Loucy (cell line): ENCODE measurements at regions not wholly inside any gene's neighbourhood (a gene's known extent, or its start where the extent isn't known, plus 50 kb on each side); places are given as distances from the start of the nearest gene placed in this dataset.

Source experiments
- H2AFZ ChIP-seq: fragments of 200-600 bp; sonication (generic); 2 replicates; pipeline ENCODE4 v1.6.0; 2016; ENCODE audit warnings: antibody characterized with exemption, mild to moderate bottlenecking, low read length, moderate library complexity
- H3F3A ChIP-seq: fragments of 200-600 bp; 2 replicates; pipeline ENCODE4 v1.6.0; 2016; ENCODE audit warnings: antibody characterized with exemption, low read depth, mild to moderate bottlenecking
- H3K27me3 ChIP-seq: fragments of 200-600 bp; sonication (generic); 2 replicates; pipeline ENCODE4 v1.6.1; 2014; ENCODE audit warnings: low read length, mild to moderate bottlenecking; ENCODE audit not compliant: insufficient read depth, poor library complexity, severe bottlenecking
- H3K36me3 ChIP-seq: fragments of 200-600 bp; sonication (generic); 2 replicates; pipeline ENCODE4 v1.6.1; 2016; ENCODE audit warnings: low read length; ENCODE audit not compliant: insufficient read depth
- H3K4me1 ChIP-seq: fragments of 200-600 bp; sonication (generic); 2 replicates; pipeline ENCODE4 v1.5.1; 2014; ENCODE audit warnings: low read length, mild to moderate bottlenecking; ENCODE audit not compliant: insufficient read depth, poor library complexity, severe bottlenecking
- H3K4me2 ChIP-seq: fragments of 200-600 bp; sonication (generic); 2 replicates; pipeline ENCODE4 v1.6.0; 2014; ENCODE audit warnings: antibody characterized with exemption, low read length, low read depth, mild to moderate bottlenecking; ENCODE audit not compliant: poor library complexity, severe bottlenecking
- H3K4me3 ChIP-seq: fragments of 200-600 bp; sonication (generic); 2 replicates; pipeline ENCODE4 v1.5.1; 2014; ENCODE audit warnings: low read length, mild to moderate bottlenecking, mixed read lengths; ENCODE audit not compliant: poor library complexity, severe bottlenecking
- H3K79me2 ChIP-seq: fragments of 200-600 bp; sonication (generic); 2 replicates; pipeline ENCODE4 v1.6.1; 2014; ENCODE audit warnings: low read length; ENCODE audit not compliant: insufficient read depth
- H3K9ac ChIP-seq: fragments of 200-600 bp; sonication (generic); 2 replicates; pipeline ENCODE4 v1.6.0; 2014; ENCODE audit warnings: mild to moderate bottlenecking, low read depth, low read length, moderate library complexity; ENCODE audit not compliant: poor library complexity, severe bottlenecking
- H3K9me2 ChIP-seq: fragments of 200-600 bp; sonication (generic); replicated peaks from 2 replicates; pipeline ENCODE4 v1.6.1; 2016; ENCODE audit warnings: low read depth, low read length, mixed read lengths
- H3K9me3 ChIP-seq: fragments of 200-600 bp; sonication (generic); 2 replicates; pipeline ENCODE4 v1.6.1; 2014; ENCODE audit warnings: mild to moderate bottlenecking, antibody characterized with exemption, low read length, low read depth; ENCODE audit not compliant: insufficient read depth
- H4K20me1 ChIP-seq: fragments of 200-600 bp; sonication (generic); 2 replicates; pipeline ENCODE4 v1.6.0; 2014; ENCODE audit warnings: antibody characterized with exemption, low read length, mild to moderate bottlenecking; ENCODE audit not compliant: insufficient read depth, poor library complexity, severe bottlenecking
- EZH2phosphoT487 ChIP-seq: fragments of 200-600 bp; IDR thresholded peaks from 2 replicates; pipeline ENCODE4 v1.6.1; 2018; ENCODE audit warnings: antibody characterized with exemption, mild to moderate bottlenecking, moderate library complexity, borderline replicate concordance
- TF ChIP-seq, protein P1 (sequence below): fragments of 200-600 bp; sonication (generic); conservative IDR thresholded peaks from 2 replicates; pipeline ENCODE4 v1.5.1; 2014; ENCODE audit warnings: mild to moderate bottlenecking, antibody characterized with exemption, low read length

- no peaks in the 10 kb centered on the region for H3K79me2 ChIP-seq
- no peaks in the 10 kb centered on the region for H3K4me1 ChIP-seq
- no peak for TF ChIP-seq EZH2phosphoT487
- TF ChIP-seq, protein P1, sequence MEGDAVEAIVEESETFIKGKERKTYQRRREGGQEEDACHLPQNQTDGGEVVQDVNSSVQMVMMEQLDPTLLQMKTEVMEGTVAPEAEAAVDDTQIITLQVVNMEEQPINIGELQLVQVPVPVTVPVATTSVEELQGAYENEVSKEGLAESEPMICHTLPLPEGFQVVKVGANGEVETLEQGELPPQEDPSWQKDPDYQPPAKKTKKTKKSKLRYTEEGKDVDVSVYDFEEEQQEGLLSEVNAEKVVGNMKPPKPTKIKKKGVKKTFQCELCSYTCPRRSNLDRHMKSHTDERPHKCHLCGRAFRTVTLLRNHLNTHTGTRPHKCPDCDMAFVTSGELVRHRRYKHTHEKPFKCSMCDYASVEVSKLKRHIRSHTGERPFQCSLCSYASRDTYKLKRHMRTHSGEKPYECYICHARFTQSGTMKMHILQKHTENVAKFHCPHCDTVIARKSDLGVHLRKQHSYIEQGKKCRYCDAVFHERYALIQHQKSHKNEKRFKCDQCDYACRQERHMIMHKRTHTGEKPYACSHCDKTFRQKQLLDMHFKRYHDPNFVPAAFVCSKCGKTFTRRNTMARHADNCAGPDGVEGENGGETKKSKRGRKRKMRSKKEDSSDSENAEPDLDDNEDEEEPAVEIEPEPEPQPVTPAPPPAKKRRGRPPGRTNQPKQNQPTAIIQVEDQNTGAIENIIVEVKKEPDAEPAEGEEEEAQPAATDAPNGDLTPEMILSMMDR: no peak
- H3K9me3 ChIP-seq: no peaks in the 10 kb centered on the region
- H3F3A ChIP-seq: no peaks in the 10 kb centered on the region
- no peak overlapping the region for H3K4me3 ChIP-seq
- no peak overlapping the region for H2AFZ ChIP-seq
- H3K9ac ChIP-seq: no peak overlapping the region
- H3K4me2 ChIP-seq: no peak overlapping the region
- H4K20me1 ChIP-seq: no peaks in the 10 kb centered on the region
- no peaks in the 10 kb centered on the region for H3K36me3 ChIP-seq
- H3K27me3 ChIP-seq: no peaks in the 10 kb centered on the region
- no peaks in the 10 kb centered on the region for H3K9me2 ChIP-seq
Observed at GRCh38 chr12:58455136-58455535, 465.2 kb downstream of the LRIG3 start.

DNA sequence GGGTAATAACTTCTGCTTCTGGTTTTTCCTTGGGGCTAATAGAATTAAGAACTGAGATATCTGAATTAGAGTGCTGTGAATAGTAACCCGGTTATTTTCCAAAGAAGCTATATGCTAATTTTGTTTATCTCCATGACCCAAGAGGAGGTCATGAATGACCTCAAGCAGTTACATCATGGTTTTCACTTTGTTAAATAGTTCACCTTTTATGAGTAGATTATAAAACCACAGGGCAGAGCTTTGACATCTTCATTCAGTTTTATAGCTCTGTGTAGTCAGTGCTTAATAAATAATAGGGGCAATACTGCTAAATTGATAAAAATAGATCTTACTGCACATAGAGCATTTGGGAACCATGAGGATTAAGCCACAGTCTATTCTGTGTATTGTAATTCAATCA, 462.2 kb downstream of the LRIG3 start:
- Histone ChIP-seq H3K79me2 (no peaks in the 10 kb centered on the region), H3K36me3 (no peaks in the 10 kb centered on the region), H3K4me1 (no peaks in the 10 kb centered on the region), H3K9ac (no peak overlapping the region), H3K9me3 (no peaks in the 10 kb centered on the region), H2AFZ (no peak overlapping the region), H4K20me1 (no peaks in the 10 kb centered on the region), H3K4me2 (no peak overlapping the region), H3F3A (no peaks in the 10 kb centered on the region), H3K27me3 (no peaks in the 10 kb centered on the region), H3K4me3 (no peak overlapping the region), H3K9me2 (no peaks in the 10 kb centered on the region)
- TF ChIP-seq EZH2phosphoT487: no peak
- TF ChIP-seq, protein P1: no peak

DNA sequence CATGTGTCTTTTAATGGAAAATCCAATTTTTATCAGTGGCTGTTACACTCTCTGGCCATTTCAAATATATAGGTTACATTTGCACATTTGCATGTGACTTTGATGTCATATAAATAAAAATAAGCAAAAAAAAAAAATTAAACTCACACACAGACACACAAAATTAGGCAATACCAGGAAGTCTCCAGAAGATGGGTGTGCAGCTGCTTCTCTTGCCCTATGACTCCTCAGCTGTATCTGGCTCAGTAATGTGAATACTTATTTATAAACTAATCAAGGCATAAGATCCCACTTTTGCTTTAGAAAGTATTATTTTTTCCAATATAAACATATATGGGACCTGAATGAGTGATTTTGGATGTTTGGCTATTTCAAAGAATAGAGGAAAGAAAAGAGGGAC, 461.1 kb downstream of the LRIG3 start:
- H2AFZ ChIP-seq: no peak overlapping the region
- no peak overlapping the region for H3K4me3 ChIP-seq
- H3K9ac ChIP-seq: no peak overlapping the region
- H3K4me1 ChIP-seq: no peaks in the 10 kb centered on the region
- H3K9me2 ChIP-seq: no peaks in the 10 kb centered on the region
- H3F3A ChIP-seq: no peaks in the 10 kb centered on the region
- H3K36me3 ChIP-seq: no peaks in the 10 kb centered on the region
- H4K20me1 ChIP-seq: no peaks in the 10 kb centered on the region
- TF ChIP-seq EZH2phosphoT487: no peak
- TF ChIP-seq, protein P1: no peak
- no peak overlapping the region for H3K4me2 ChIP-seq
- no peaks in the 10 kb centered on the region for H3K27me3 ChIP-seq
- H3K9me3 ChIP-seq: no peaks in the 10 kb centered on the region
- H3K79me2 ChIP-seq: no peaks in the 10 kb centered on the region
